ENCODE measurements at regions not wholly inside any gene's neighbourhood (a gene's known extent, or its start where the extent isn't known, plus 50 kb on each side); places are given as distances from the start of the nearest gene placed in this dataset.

- TF ChIP-seq PAX5 (IDR thresholded peaks at IDR 0.05; ENCODE audit: insufficient read depth, low read length, severe bottlenecking), result no peak
- no peak for TF ChIP-seq SPI1 (IDR thresholded peaks at IDR 0.05; ENCODE audit: low read depth, low read length)
- TF ChIP-seq POLR2AphosphoS5 (IDR thresholded peaks at IDR 0.05; ENCODE audit: low read depth, low read length), result no peak
- no peak for TF ChIP-seq TAF1 (IDR thresholded peaks at IDR 0.05; ENCODE audit: low read depth, low read length)
- TF ChIP-seq POU2F2 (IDR thresholded peaks at IDR 0.05; ENCODE audit: low read depth, low read length), result no peak
- FAIRE-seq, result no peak
- no peak for DNase-seq (ENCODE audit: insufficient read length, low spot score)
These were observed 66.7 kb downstream of the CD164 start for GRCh38 chr6:109315341-109316110.

- no peak for DNase-seq (ENCODE audit: insufficient read length, low spot score)
- FAIRE-seq, result no peak
- no peak for TF ChIP-seq POLR2A (IDR thresholded peaks at IDR 0.05; ENCODE audit: low read depth, low read length)
- no peak for TF ChIP-seq SPI1 (IDR thresholded peaks at IDR 0.05; ENCODE audit: low read depth, low read length)
- no peak for TF ChIP-seq PAX5 (IDR thresholded peaks at IDR 0.05; ENCODE audit: insufficient read depth, low read length, severe bottlenecking)
- no peak for TF ChIP-seq TAF1 (IDR thresholded peaks at IDR 0.05; ENCODE audit: low read depth, low read length)
These were observed 68.0 kb downstream of the CD164 start for GRCh38 chr6:109314313-109314712.

- TF ChIP-seq SPI1 (IDR thresholded peaks at IDR 0.05; ENCODE audit: low read depth, low read length) (no peak), TAF1 (IDR thresholded peaks at IDR 0.05; ENCODE audit: low read depth, low read length) (no peak), PAX5 (IDR thresholded peaks at IDR 0.05; ENCODE audit: insufficient read depth, low read length, severe bottlenecking) (no peak), POLR2A (IDR thresholded peaks at IDR 0.05; ENCODE audit: low read depth, low read length) (no peak), POLR2AphosphoS5 (IDR thresholded peaks at IDR 0.05; ENCODE audit: low read depth, low read length) (no peak), POU2F2 (IDR thresholded peaks at IDR 0.05; ENCODE audit: low read depth, low read length) (no peak)
- FAIRE-seq (no peak), DNase-seq (ENCODE audit: insufficient read length, low spot score) (no peak)
These were observed 69.1 kb downstream of the CD164 start for GRCh38 chr6:109313139-109313538.

GRCh38 chr6:109311471-109311870 is 70.8 kb downstream of the CD164 start:
- TF ChIP-seq SPI1 (IDR thresholded peaks at IDR 0.05; ENCODE audit: low read depth, low read length) (no peak), TAF1 (IDR thresholded peaks at IDR 0.05; ENCODE audit: low read depth, low read length) (no peak), POU2F2 (IDR thresholded peaks at IDR 0.05; ENCODE audit: low read depth, low read length) (no peak), POLR2A (IDR thresholded peaks at IDR 0.05; ENCODE audit: low read depth, low read length) (no peak), POLR2AphosphoS5 (IDR thresholded peaks at IDR 0.05; ENCODE audit: low read depth, low read length) (no peak), PAX5 (IDR thresholded peaks at IDR 0.05; ENCODE audit: insufficient read depth, low read length, severe bottlenecking) (no peak)
- FAIRE-seq, result no peak
- DNase-seq (ENCODE audit: insufficient read length, low spot score), result no peak

GRCh38 chr6:109309917-109310316 is 72.3 kb downstream of the CD164 start:
- TF ChIP-seq POLR2A (IDR thresholded peaks at IDR 0.05; ENCODE audit: low read depth, low read length) (no peak), PAX5 (IDR thresholded peaks at IDR 0.05; ENCODE audit: insufficient read depth, low read length, severe bottlenecking) (no peak), TAF1 (IDR thresholded peaks at IDR 0.05; ENCODE audit: low read depth, low read length) (no peak), POU2F2 (IDR thresholded peaks at IDR 0.05; ENCODE audit: low read depth, low read length) (no peak), POLR2AphosphoS5 (IDR thresholded peaks at IDR 0.05; ENCODE audit: low read depth, low read length) (no peak)
- no peak for FAIRE-seq

GRCh38 chr6:109308018-109308492 is 74.2 kb downstream of the CD164 start:
- no peak for TF ChIP-seq SPI1 (IDR thresholded peaks at IDR 0.05; ENCODE audit: low read depth, low read length)
- no peak for TF ChIP-seq PAX5 (IDR thresholded peaks at IDR 0.05; ENCODE audit: insufficient read depth, low read length, severe bottlenecking)
- no peak for TF ChIP-seq POLR2AphosphoS5 (IDR thresholded peaks at IDR 0.05; ENCODE audit: low read depth, low read length)
- TF ChIP-seq POLR2A (IDR thresholded peaks at IDR 0.05; ENCODE audit: low read depth, low read length), result no peak
- TF ChIP-seq POU2F2 (IDR thresholded peaks at IDR 0.05; ENCODE audit: low read depth, low read length), result no peak
- FAIRE-seq, result no peak

More at GRCh38 chr6:109309917-109310316, 72.3 kb downstream of the CD164 start:
- DNase-seq (ENCODE audit: insufficient read length, low spot score), result no peak

GRCh38 chr6:109306733-109307132 is 75.5 kb downstream of the CD164 start:
- DNase-seq (ENCODE audit: insufficient read length, low spot score) (no peak), FAIRE-seq (no peak)
- TF ChIP-seq TAF1 (IDR thresholded peaks at IDR 0.05; ENCODE audit: low read depth, low read length), result no peak
- TF ChIP-seq SPI1 (IDR thresholded peaks at IDR 0.05; ENCODE audit: low read depth, low read length), result no peak
- no peak for TF ChIP-seq POU2F2 (IDR thresholded peaks at IDR 0.05; ENCODE audit: low read depth, low read length)
- no peak for TF ChIP-seq POLR2A (IDR thresholded peaks at IDR 0.05; ENCODE audit: low read depth, low read length)
- TF ChIP-seq POLR2AphosphoS5 (IDR thresholded peaks at IDR 0.05; ENCODE audit: low read depth, low read length), result no peak
- TF ChIP-seq PAX5 (IDR thresholded peaks at IDR 0.05; ENCODE audit: insufficient read depth, low read length, severe bottlenecking), result no peak

More at GRCh38 chr6:109308018-109308492, 74.2 kb downstream of the CD164 start:
- no peak for DNase-seq (ENCODE audit: insufficient read length, low spot score)

- DNase-seq (ENCODE audit: insufficient read length, low spot score), result no peak
- TF ChIP-seq SPI1 (IDR thresholded peaks at IDR 0.05; ENCODE audit: low read depth, low read length), result no peak
- TF ChIP-seq POU2F2 (IDR thresholded peaks at IDR 0.05; ENCODE audit: low read depth, low read length), result no peak
- TF ChIP-seq PAX5 (IDR thresholded peaks at IDR 0.05; ENCODE audit: insufficient read depth, low read length, severe bottlenecking), result no peak
- TF ChIP-seq POLR2A (IDR thresholded peaks at IDR 0.05; ENCODE audit: low read depth, low read length), result no peak
- no peak for TF ChIP-seq TAF1 (IDR thresholded peaks at IDR 0.05; ENCODE audit: low read depth, low read length)
- no peak for TF ChIP-seq POLR2AphosphoS5 (IDR thresholded peaks at IDR 0.05; ENCODE audit: low read depth, low read length)
- FAIRE-seq, result no peak
These were observed 77.2 kb downstream of the CD164 start for GRCh38 chr6:109305028-109305427.

- FAIRE-seq, result peak; percentile 16
- DNase-seq (ENCODE audit: insufficient read length, low spot score), result no peak
These were observed 77.8 kb downstream of the CD164 start for GRCh38 chr6:109304284-109305015.

More at GRCh38 chr6:109304284-109305015, 77.8 kb downstream of the CD164 start:
- TF ChIP-seq POLR2A (IDR thresholded peaks at IDR 0.05; ENCODE audit: low read depth, low read length) (no peak), POU2F2 (IDR thresholded peaks at IDR 0.05; ENCODE audit: low read depth, low read length) (no peak), POLR2AphosphoS5 (IDR thresholded peaks at IDR 0.05; ENCODE audit: low read depth, low read length) (no peak), PAX5 (IDR thresholded peaks at IDR 0.05; ENCODE audit: insufficient read depth, low read length, severe bottlenecking) (no peak), TAF1 (IDR thresholded peaks at IDR 0.05; ENCODE audit: low read depth, low read length) (no peak), SPI1 (IDR thresholded peaks at IDR 0.05; ENCODE audit: low read depth, low read length) (peak; percentile 75)

All from GM12891 (cell line).